HG03135 (cell line): ENCODE measurements at regions not wholly inside any gene's neighbourhood (a gene's known extent, or its start where the extent isn't known, plus 50 kb on each side); places are given as distances from the start of the nearest gene placed in this dataset.
"Not testable (repeated sequence)": the region's sequence is repeated elsewhere in the genome, so short reads cannot be mapped to it uniquely, and the experiment has no call there.

Experiments
- ATAC-seq: cut with Tn5 transposase; IDR thresholded peaks from one replicate; pipeline ENCODE4 v1.9.1; 2021; ENCODE audit warnings: mild to moderate bottlenecking, moderate library complexity; ENCODE audit not compliant: unreplicated experiment

GRCh38 chr20:56914532-56914931, 285.4 kb downstream of the TFAP2C start:
- no peak for ATAC-seq

GRCh38 chr20:56916345-56916622, 287.2 kb downstream of the TFAP2C start:
- ATAC-seq = no peak

DNA sequence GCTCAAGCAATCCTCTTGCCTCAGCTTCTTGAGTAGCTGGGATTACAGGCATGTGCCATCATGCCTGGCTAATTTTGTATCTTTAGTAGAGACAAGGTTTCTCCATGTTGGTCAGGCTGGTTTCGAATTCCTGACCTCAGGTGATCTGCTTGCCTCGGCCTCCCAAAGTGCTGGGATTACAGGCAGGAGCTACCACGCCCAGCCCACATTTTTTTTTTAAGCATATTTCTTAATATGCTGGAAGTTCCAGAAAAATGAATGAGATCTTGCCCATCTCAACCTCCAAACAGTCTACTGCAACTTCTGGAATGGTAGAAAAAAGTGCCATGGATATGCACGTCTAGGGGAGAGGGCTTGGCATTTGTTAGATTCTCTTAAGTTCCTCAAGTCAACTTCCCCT, 290.9 kb downstream of the TFAP2C start:
- ATAC-seq = not testable (repeated sequence)

DNA sequence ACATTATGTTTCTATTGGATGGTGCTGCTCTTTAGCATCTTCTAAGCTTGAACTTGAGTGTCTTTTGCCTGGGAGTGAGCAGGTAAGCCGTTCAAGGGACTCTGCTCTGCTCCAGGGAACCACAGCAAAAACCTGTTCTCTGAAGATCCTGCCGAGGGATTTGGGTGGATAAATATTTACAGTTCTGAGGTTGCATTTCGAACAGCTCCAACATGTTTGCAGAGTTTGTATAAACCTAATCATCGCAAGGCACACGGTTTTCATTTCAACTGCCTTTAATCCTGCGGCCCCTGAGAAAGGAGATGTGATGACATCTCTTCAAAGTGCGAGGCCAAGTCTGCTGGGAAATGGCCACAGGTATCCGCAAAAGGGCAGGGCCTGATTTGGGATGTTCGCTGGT, 293.4 kb downstream of the TFAP2C start:
- no peak for ATAC-seq

GRCh38 chr20:56924292-56925081, 295.4 kb downstream of the TFAP2C start:
- no peak for ATAC-seq

GRCh38 chr20:56925082-56925830, 296.1 kb downstream of the TFAP2C start:
- no peak for ATAC-seq

DNA sequence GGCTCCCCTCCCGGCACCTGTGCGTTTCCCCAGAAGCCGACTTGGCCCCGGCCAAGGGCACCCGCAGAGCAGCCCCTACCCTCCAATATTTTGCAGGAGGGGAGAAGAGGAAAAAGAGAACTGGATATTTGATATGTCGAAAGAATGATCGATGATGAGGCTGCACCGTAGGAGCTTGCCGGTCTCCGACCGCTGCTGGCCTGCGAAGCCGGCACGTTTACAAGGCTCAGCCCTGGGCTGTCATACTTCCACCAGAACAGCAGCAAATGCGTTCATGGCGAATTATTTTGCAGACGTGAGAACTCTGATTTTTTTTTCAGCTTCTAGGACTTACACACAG, 296.7 kb downstream of the TFAP2C start:
- ATAC-seq = no peak

DNA sequence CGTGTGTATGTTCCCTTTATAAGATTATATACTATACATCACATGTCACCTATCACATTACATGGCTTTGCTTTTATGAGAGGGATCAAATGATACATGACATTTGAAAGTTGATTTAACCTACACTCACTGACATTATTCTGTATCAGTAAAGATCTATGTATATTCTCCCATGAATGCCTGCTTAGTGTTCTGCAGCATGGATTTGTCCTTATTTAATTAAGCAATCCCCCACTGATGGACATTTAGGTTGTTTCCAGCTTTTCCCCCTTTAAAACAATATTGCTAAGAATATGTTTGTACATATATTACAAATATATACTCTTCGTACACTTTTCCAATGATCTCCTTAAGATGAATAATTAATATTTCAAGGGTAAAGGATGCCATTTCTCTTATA, 297.4 kb downstream of the TFAP2C start:
- no peak for ATAC-seq

GRCh38 chr20:56927127-56927526, 298.0 kb downstream of the TFAP2C start:
- no peak for ATAC-seq

- no peak for ATAC-seq
Measured at GRCh38 chr20:56928007-56928406, 298.9 kb downstream of the TFAP2C start.

GRCh38 chr20:56929606-56930005, 300.5 kb downstream of the TFAP2C start:
- ATAC-seq = no peak

DNA sequence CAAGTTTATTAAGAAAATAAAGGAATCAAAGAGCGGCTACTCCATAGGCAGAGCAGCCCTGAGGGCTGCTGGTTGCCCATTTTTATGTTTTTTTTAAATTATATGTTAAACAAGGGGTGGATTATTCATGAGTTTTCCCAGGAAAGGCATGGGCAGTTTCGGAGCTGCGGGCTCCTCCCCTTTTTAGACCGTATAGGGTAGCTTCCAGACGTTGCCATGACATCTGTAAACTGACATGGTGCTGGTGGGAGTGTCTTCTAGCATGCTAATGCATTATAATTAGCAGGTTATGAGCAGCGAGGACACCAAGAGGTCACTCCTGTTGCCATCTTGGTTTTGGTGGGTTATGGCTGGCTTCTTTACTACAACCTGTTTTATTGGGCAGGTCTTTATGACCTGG, 301.8 kb downstream of the TFAP2C start:
- no peak for ATAC-seq

DNA sequence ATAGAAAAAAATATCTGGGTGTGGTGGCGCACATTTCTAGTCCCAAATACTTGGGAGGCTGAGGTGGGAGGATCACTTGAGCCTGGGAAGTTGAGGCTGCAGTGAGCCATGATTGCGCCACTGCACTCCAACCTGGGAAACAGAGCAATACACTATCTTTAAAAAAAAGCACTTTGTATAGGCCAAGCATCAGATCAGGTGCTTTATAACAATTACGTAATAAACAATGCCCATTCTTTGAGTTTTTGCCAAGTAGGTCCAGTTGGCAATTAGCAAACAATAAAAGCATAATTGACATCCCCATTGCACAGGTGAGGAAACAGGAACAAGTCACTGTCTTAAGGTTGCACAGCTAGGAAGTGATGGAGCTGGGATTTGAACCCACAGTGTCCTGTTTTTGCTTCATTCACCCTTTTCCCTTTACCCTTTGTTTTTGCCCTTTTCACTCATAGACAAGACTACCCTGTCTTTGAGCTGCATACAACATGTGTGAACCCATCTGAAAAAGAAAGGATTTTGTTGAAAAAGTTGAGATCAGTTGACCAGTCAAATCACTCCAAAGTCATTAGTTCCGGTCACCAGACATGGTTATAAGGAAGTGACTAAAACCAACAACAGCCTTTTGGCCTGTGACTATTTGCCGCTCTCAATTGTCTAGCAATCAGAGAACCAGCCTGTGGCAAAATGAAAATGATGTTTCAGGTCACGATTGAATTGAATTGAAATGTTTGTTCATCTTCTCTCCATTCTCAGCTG, 303.6 kb downstream of the TFAP2C start:
- ATAC-seq = no peak

GRCh38 chr20:56933331-56933698, 304.2 kb downstream of the TFAP2C start:
- ATAC-seq = no peak

- ATAC-seq = no peak
Measured at GRCh38 chr20:56934888-56935287, 305.8 kb downstream of the TFAP2C start.

- ATAC-seq = no peak
Measured at GRCh38 chr20:56940466-56940865, 311.4 kb downstream of the TFAP2C start.

GRCh38 chr20:56941101-56941686, 312.1 kb downstream of the TFAP2C start:
- no peak for ATAC-seq

DNA sequence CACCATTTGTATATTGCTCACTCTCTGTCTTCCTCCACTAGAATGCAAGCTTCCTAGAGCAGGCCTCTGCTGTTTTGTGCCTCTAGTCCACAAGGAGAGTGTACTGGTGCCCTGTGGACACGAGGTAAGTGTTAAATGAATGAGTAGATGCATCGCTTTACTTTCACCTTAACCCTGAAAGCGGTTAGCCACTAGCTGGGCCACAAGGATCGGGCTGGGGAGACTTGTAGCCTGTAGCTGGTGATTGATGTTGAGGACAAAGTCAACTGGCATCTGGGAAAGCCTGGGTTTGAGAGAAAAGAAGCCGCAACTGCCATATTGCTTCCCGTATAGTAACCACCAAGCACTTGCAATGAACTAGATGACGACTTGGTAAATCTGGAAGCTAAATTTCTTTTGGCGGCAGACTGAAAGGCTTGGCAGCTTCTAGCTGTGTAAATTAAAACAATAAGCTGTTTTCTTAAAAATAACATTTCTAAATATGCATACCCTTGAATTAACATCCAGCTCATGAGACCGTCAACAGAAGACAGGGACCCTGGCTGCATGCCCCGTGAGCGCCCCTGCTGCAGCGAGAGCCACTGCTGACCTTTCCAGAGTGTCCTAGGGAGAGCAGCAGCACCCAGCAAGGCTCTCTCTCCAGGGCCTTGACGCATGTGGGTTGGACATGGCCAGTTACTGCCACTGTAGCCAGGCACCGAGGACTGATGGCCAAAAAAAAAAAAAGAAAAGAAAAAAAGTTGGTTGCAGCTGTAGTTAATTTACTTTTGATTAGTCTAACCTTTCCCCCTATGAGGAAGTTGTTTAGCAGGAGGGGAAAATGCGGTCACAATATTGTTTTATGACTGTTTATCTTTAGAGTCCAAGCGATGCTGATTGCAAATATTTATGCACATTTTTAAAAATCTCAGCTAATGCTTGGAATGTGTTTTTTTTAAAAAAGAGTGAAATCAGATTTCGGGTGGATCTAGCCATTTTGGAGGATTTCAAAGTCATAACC, 315.1 kb downstream of the TFAP2C start:
- ATAC-seq = no peak

DNA sequence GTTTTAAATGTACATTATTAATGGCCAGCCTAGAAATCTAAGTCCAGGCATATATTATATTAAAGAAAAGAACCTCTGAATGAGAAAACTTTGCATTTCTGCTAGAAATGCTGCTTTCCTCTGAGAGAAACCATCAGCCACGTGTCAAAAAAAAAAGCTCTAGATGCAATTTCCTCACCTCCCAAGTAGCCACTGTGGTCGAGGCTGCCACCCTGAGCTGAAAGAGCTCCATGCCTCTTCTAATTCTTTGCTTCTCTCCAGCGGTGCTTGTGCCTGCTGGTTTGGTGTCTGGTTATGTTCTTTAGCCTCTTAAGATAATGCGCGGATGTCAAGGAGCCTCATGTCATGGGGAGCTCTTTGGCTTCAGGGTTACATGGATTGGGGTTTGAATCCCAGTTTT, 316.0 kb downstream of the TFAP2C start:
- no peak for ATAC-seq

- no peak for ATAC-seq
Measured at GRCh38 chr20:56945901-56946300, 316.8 kb downstream of the TFAP2C start.
